GM18508 (cell line): ENCODE measurements at regions not wholly inside any gene's neighbourhood (a gene's known extent, or its start where the extent isn't known, plus 50 kb on each side); places are given as distances from the start of the nearest gene placed in this dataset.

ENCODE experiments used
- ATAC-seq: cut with Tn5 transposase; IDR thresholded peaks from one replicate; pipeline ENCODE4 v1.9.1; 2021; ENCODE audit warnings: moderate number of reproducible peaks; ENCODE audit not compliant: insufficient read depth, unreplicated experiment

- peak; percentile 50 for ATAC-seq
Measured at GRCh38 chr2:62287899-62288880, 92.3 kb downstream of the B3GNT2 start.

GRCh38 chr2:62287282-62287681 is 91.4 kb downstream of the B3GNT2 start:
- no peak for ATAC-seq

- no peak for ATAC-seq
Measured at GRCh38 chr2:62286089-62286785, 90.3 kb downstream of the B3GNT2 start.

GRCh38 chr2:62284980-62285379 is 89.1 kb downstream of the B3GNT2 start:
- no peak for ATAC-seq

- ATAC-seq = no peak
Measured at GRCh38 chr2:62284471-62284870, 88.6 kb downstream of the B3GNT2 start.

- ATAC-seq = no peak
Measured at GRCh38 chr2:62283147-62283546, 87.2 kb downstream of the B3GNT2 start.

GRCh38 chr2:62281663-62282062 is 85.7 kb downstream of the B3GNT2 start:
- no peak for ATAC-seq

GRCh38 chr2:62277688-62278087 is 81.8 kb downstream of the B3GNT2 start:
- no peak for ATAC-seq
